Lower leg skin (tissue), 4 donors: ENCODE measurements at regions not wholly inside any gene's neighbourhood (a gene's known extent, or its start where the extent isn't known, plus 50 kb on each side); places are given as distances from the start of the nearest gene placed in this dataset.

Experiments
- DNase-seq, 2 donors: peaks; one replicate each; pipeline ENCODE4 v3.0.0-alpha.2; 2019; ENCODE audit warnings: low spot score in 2 of 2
- H3K4me3 ChIP-seq: fragments of 200-600 bp; sonication (generic); 2 replicates; pipeline ENCODE4 v1.5.1; 2017; ENCODE audit warnings: mild to moderate bottlenecking, low read depth; ENCODE audit not compliant: poor library complexity, severe bottlenecking
- POLR2A ChIP-seq, 2 donors: fragments of 450-650 bp; IDR thresholded peaks; one replicate each; pipeline ENCODE4 v1.6.1; 2016 to 2017; ENCODE audit warnings: antibody characterized with exemption in 2 of 2, mild to moderate bottlenecking in 1 of 2, moderate library complexity in 1 of 2
- WGBS, 2 donors: methylation state at CpG; one replicate each; pipeline ENCODE4 v1.1.5; 2018; 5-methylcytosine and 5-hydroxymethylcytosine counted together
- intact Hi-C: fragments of 100-400 bp; cut with DNase I; formaldehyde crosslinking; loops from one replicate; pipeline ENCODE4 v1.15.0; 2023; ENCODE audit warnings: low total_unique reads
- TF ChIP-seq, protein P1 (sequence below), 3 donors: fragments of 450-650 bp; IDR thresholded peaks; one replicate each; pipeline ENCODE4 v1.5.1; 2016; ENCODE audit warnings: antibody characterized with exemption in 3 of 3, mild to moderate bottlenecking in 3 of 3, moderate library complexity in 2 of 3

GRCh38 chr2:238698451-238699306 lies 149.2 kb upstream of the TWIST2 start:
- peak; percentile 12 to 71 for DNase-seq
- TF ChIP-seq, protein P1, sequence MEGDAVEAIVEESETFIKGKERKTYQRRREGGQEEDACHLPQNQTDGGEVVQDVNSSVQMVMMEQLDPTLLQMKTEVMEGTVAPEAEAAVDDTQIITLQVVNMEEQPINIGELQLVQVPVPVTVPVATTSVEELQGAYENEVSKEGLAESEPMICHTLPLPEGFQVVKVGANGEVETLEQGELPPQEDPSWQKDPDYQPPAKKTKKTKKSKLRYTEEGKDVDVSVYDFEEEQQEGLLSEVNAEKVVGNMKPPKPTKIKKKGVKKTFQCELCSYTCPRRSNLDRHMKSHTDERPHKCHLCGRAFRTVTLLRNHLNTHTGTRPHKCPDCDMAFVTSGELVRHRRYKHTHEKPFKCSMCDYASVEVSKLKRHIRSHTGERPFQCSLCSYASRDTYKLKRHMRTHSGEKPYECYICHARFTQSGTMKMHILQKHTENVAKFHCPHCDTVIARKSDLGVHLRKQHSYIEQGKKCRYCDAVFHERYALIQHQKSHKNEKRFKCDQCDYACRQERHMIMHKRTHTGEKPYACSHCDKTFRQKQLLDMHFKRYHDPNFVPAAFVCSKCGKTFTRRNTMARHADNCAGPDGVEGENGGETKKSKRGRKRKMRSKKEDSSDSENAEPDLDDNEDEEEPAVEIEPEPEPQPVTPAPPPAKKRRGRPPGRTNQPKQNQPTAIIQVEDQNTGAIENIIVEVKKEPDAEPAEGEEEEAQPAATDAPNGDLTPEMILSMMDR (IDR thresholded peaks at IDR 0.05), result no peak
- TF ChIP-seq POLR2A (IDR thresholded peaks at IDR 0.05), result no peak
- intact Hi-C loops, result no loop called here
- H3K4me3 ChIP-seq, result no peak overlapping the region
- 70 to 84% methylated on average over 17 to 20 of the region's 20 CpGs for WGBS, 2 donors

- peak; percentile 5 to 71 for DNase-seq
- intact Hi-C loops, result no loop called here
- TF ChIP-seq POLR2A (IDR thresholded peaks at IDR 0.05), result no peak
- TF ChIP-seq, protein P1 (IDR thresholded peaks at IDR 0.05), result no peak
- H3K4me3 ChIP-seq, result no peak overlapping the region
- 93 to 96% methylated on average over 12 to 13 of the region's 13 CpGs for WGBS, 2 donors
Observed at GRCh38 chr2:238699307-238700116, 148.4 kb upstream of the TWIST2 start.

DNA sequence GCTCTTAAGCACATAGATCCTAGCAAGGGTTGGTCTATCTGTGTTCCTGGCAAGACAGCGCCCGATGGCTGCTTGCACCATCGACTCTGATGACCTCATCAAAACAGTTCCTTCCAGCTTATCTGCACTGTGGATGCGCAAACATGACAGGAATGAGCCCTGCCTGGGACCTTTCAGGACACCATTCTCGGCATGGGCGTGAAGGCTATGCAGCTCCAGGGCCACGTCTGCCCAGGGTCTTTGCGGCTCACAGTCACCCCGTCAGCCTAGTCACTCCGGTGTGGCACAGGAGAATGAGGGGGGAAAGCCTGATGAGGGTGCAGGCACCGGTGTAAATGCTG lies 147.8 kb upstream of the TWIST2 start:
- 78 to 86% methylated on average over 11 of the region's 11 CpGs for WGBS, 2 donors
- peak; percentile 13 to 82 for DNase-seq
- intact Hi-C loops, result no loop called here
- no peak for TF ChIP-seq POLR2A (IDR thresholded peaks at IDR 0.05)
- TF ChIP-seq, protein P1 (IDR thresholded peaks at IDR 0.05), result no peak
- H3K4me3 ChIP-seq, result no peak overlapping the region

- intact Hi-C loops, result no loop called here
- DNase-seq, result peak; percentile 7 to 74
- WGBS, 2 donors, result 80 to 84% methylated on average over 11 of the region's 11 CpGs
- no peak overlapping the region for H3K4me3 ChIP-seq
- TF ChIP-seq, protein P1 (IDR thresholded peaks at IDR 0.05), result no peak
- TF ChIP-seq POLR2A (IDR thresholded peaks at IDR 0.05), result no peak
Observed at GRCh38 chr2:238700506-238701340, 147.2 kb upstream of the TWIST2 start.

GRCh38 chr2:238701341-238702206 lies 146.3 kb upstream of the TWIST2 start:
- intact Hi-C loops, result no loop called here
- TF ChIP-seq POLR2A (IDR thresholded peaks at IDR 0.05), result no peak
- TF ChIP-seq, protein P1 (IDR thresholded peaks at IDR 0.05), result no peak
- no peak overlapping the region for H3K4me3 ChIP-seq
- 80 to 86% methylated on average over 26 of the region's 26 CpGs for WGBS, 2 donors
- peak; percentile 9 to 73 for DNase-seq
